NCI-H1930 (cell line): ENCODE measurements at regions not wholly inside any gene's neighbourhood (a gene's known extent, or its start where the extent isn't known, plus 50 kb on each side); places are given as distances from the start of the nearest gene placed in this dataset.

ENCODE experiments used
- DNase-seq, 2 experiments: peaks; one replicate each; lab custom pipeline; 2025; lab: John Stamatoyannopoulos, UW

- DNase-seq, result no peak
These were observed 2596.4 kb downstream of the PCDH7 start for GRCh38 chr4:33316578-33316977.

GRCh38 chr4:33323393-33323792, 2603.2 kb downstream of the PCDH7 start:
- no peak for DNase-seq

GRCh38 chr4:33334416-33334815, 2614.2 kb downstream of the PCDH7 start:
- DNase-seq, result no peak

- no peak for DNase-seq
These were observed 2619.6 kb downstream of the PCDH7 start for GRCh38 chr4:33339762-33340161.

- DNase-seq, result no peak
These were observed 2620.0 kb downstream of the PCDH7 start for GRCh38 chr4:33340168-33340567.

GRCh38 chr4:33349376-33349775, 2629.2 kb downstream of the PCDH7 start:
- no peak for DNase-seq

- peak in 1 of 2 experiments; percentile 1 for DNase-seq
These were observed 2637.0 kb downstream of the PCDH7 start for GRCh38 chr4:33357121-33357520.

- no peak for DNase-seq
These were observed 2649.3 kb downstream of the PCDH7 start for GRCh38 chr4:33369446-33369845.

- no peak for DNase-seq
These were observed 2661.6 kb downstream of the PCDH7 start for GRCh38 chr4:33381816-33382215.

- no peak for DNase-seq
These were observed 2666.6 kb downstream of the PCDH7 start for GRCh38 chr4:33386764-33387163.

- DNase-seq, result no peak
These were observed 2670.8 kb downstream of the PCDH7 start for GRCh38 chr4:33390976-33391375.

GRCh38 chr4:33395731-33396485, 2675.7 kb downstream of the PCDH7 start:
- no peak for DNase-seq

- DNase-seq, result no peak
These were observed 2680.3 kb downstream of the PCDH7 start for GRCh38 chr4:33400504-33400903.

- no peak for DNase-seq
These were observed 2687.3 kb downstream of the PCDH7 start for GRCh38 chr4:33407496-33407895.

- DNase-seq, result no peak
These were observed 2691.0 kb downstream of the PCDH7 start for GRCh38 chr4:33411182-33411581.

GRCh38 chr4:33421887-33422286, 2701.7 kb downstream of the PCDH7 start:
- DNase-seq, result no peak

- DNase-seq, result no peak
These were observed 2702.5 kb downstream of the PCDH7 start for GRCh38 chr4:33422656-33423055.

GRCh38 chr4:33425936-33426335, 2705.8 kb downstream of the PCDH7 start:
- DNase-seq, result no peak

GRCh38 chr4:33427676-33428075, 2707.5 kb downstream of the PCDH7 start:
- no peak for DNase-seq

GRCh38 chr4:33429971-33430370, 2709.8 kb downstream of the PCDH7 start:
- no peak for DNase-seq

- DNase-seq, result no peak
These were observed 2717.2 kb downstream of the PCDH7 start for GRCh38 chr4:33437406-33437805.

GRCh38 chr4:33446953-33447352, 2726.8 kb downstream of the PCDH7 start:
- no peak for DNase-seq

- DNase-seq, result no peak
These were observed 2728.8 kb downstream of the PCDH7 start for GRCh38 chr4:33448948-33449347.

GRCh38 chr4:33453436-33453835, 2733.3 kb downstream of the PCDH7 start:
- no peak for DNase-seq
